HCT116 (cell line): ENCODE measurements at regions not wholly inside any gene's neighbourhood (a gene's known extent, or its start where the extent isn't known, plus 50 kb on each side); places are given as distances from the start of the nearest gene placed in this dataset.

ENCODE experiments used
- ATAC-seq: fragments of 200-7000 bp; cut with Tn5 transposase; 2 replicates; pipeline ENCODE4 v1.9.1; 2020; ENCODE audit warnings: mild to moderate bottlenecking, moderate library complexity
- BruUV-seq: library from RNA; stranded (reverse); fragments of 400-500 nt; replicated peaks from 2 replicates; lab custom pipeline; 2021; lab: Mats Ljungman, UMichigan
- CTCF ChIA-PET: fragments of 300-600 bp; sonication (Branson Sonifier 250); formaldehyde crosslinking; loops from one replicate; lab custom pipeline; 2021; ENCODE audit warnings: antibody characterized with exemption; lab: Charles Lee
- POLR2A ChIA-PET: fragments of 300-600, 350-600 bp; sonication (Branson Sonifier 250); formaldehyde crosslinking; loops from one replicate; lab custom pipeline; 2021; ENCODE audit warnings: antibody characterized with exemption; lab: Charles Lee
- RAD21 ChIA-PET, 2 experiments: fragments of 300-600 bp; sonication (Branson Sonifier 250); formaldehyde crosslinking; loops; one replicate each; lab custom pipeline; 2023; ENCODE audit warnings: low total read pairs in 2 of 2; ENCODE audit not compliant: uncharacterized antibody in 2 of 2, unreplicated experiment in 2 of 2, low non-redundant PET in 1 of 2; lab: Charles Lee
- DNase-seq: peaks from one replicate; pipeline ENCODE4 v3.0.0-alpha.2; 2010; ENCODE audit warnings: low read depth, low spot score
- H2AFZ ChIP-seq: fragments of 200-600 bp; shearing (Covaris generic), sonication (generic); 2 replicates; pipeline ENCODE4 v1.6.1; 2017; ENCODE audit warnings: low read depth, mixed run types, mixed read lengths, antibody characterized with exemption, low read length; ENCODE audit not compliant: poor library complexity, severe bottlenecking
- H3K27ac ChIP-seq: 2 replicates; pipeline ENCODE4 v1.5.1; 2012; ENCODE audit warnings: low read depth, low read length
- H3K27me3 ChIP-seq: fragments of 200-600 bp; sonication (generic); 2 replicates; pipeline ENCODE4 v1.6.1; 2016; ENCODE audit warnings: mixed run types, low read length, mixed read lengths; ENCODE audit not compliant: insufficient read depth
- H3K36me3 ChIP-seq, 2 experiments: fragments of 200-500 bp in 1 of 2; fragments of 200-600 bp in 1 of 2; sonication (Bioruptor generic) in 1 of 2; sonication (generic) in 1 of 2; 2 replicates each; pipeline versions ENCODE4 v1.5.1 to v1.6.1; 2014 to 2016; ENCODE audit warnings: low read length in 2 of 2, inconsistent platforms in 1 of 2, mixed read lengths in 1 of 2, mixed run types in 1 of 2; ENCODE audit not compliant: insufficient read depth in 2 of 2, control insufficient read depth in 1 of 2
- H3K4me1 ChIP-seq, 2 experiments: fragments of 200-600 bp in 1 of 2; sonication (generic) in 1 of 2; 2 replicates each; pipeline versions ENCODE4 v1.5.1 to v1.6.1; 2012 to 2017; ENCODE audit warnings: low read length in 2 of 2, inconsistent platforms in 1 of 2, mild to moderate bottlenecking in 1 of 2, mixed read lengths in 1 of 2, mixed run types in 1 of 2, moderate library complexity in 1 of 2; ENCODE audit not compliant: insufficient read depth in 2 of 2, control insufficient read depth in 1 of 2
- H3K4me2 ChIP-seq: fragments of 200-600 bp; sonication (generic); 2 replicates; pipeline ENCODE4 v1.6.1; 2017; ENCODE audit warnings: mixed run types, low read length, mixed read lengths
- H3K4me3 ChIP-seq, 2 experiments: fragments of 200-600 bp in 1 of 2; sonication (generic) in 1 of 2; replicated peaks in 1 of 2; 2 replicates each; pipeline ENCODE4 v1.5.1; 2011 to 2016; ENCODE audit warnings: low read length in 2 of 2, control low read depth in 1 of 2, low read depth in 1 of 2, mild to moderate bottlenecking in 1 of 2, mixed read lengths in 1 of 2, mixed run types in 1 of 2
- H3K79me2 ChIP-seq: fragments of 200-600 bp; sonication (generic); 2 replicates; pipeline ENCODE4 v1.6.1; 2017; ENCODE audit warnings: mild to moderate bottlenecking, mixed run types, low read length, moderate library complexity, mixed read lengths; ENCODE audit not compliant: insufficient read depth
- H3K9ac ChIP-seq: fragments of 200-600 bp; sonication (generic); 2 replicates; pipeline ENCODE4 v1.6.1; 2016; ENCODE audit warnings: low read length, mixed read lengths
- H3K9me2 ChIP-seq: fragments of 200-600 bp; sonication (generic), shearing (Covaris generic); 2 replicates; pipeline ENCODE4 v1.6.1; 2017; ENCODE audit warnings: mixed run types, mild to moderate bottlenecking, moderate library complexity; ENCODE audit not compliant: insufficient read depth
- H3K9me3 ChIP-seq, 2 experiments: fragments of 200-500 bp in 1 of 2; fragments of 200-600 bp in 1 of 2; sonication (Bioruptor generic) in 1 of 2; sonication (generic) in 1 of 2; 2 replicates each; pipeline ENCODE4 v1.6.1; 2014 to 2017; ENCODE audit warnings: low read length in 2 of 2, mixed read lengths in 2 of 2, inconsistent platforms in 1 of 2, low read depth in 1 of 2, mild to moderate bottlenecking in 1 of 2, mixed run types in 1 of 2, moderate library complexity in 1 of 2; ENCODE audit not compliant: control insufficient read depth in 1 of 2, insufficient read depth in 1 of 2
- H4K20me1 ChIP-seq: fragments of 200-600 bp; sonication (generic), shearing (Covaris generic); 2 replicates; pipeline ENCODE4 v1.6.1; 2017; ENCODE audit warnings: mixed run types, mild to moderate bottlenecking, moderate library complexity; ENCODE audit not compliant: insufficient read depth
- ATF3 ChIP-seq: IDR thresholded peaks from 2 replicates; pipeline ENCODE4 v1.6.1; 2012
- CBX3 ChIP-seq: IDR thresholded peaks from 2 replicates; pipeline ENCODE4 v1.6.1; 2012; ENCODE audit warnings: low read depth
- CTCF ChIP-seq, 3 experiments: fragments of 200-600 bp in 1 of 3; sonication (generic) in 1 of 3; IDR thresholded peaks in 2 of 3; conservative IDR thresholded peaks in 1 of 3; 2 replicates each; pipeline ENCODE4 v1.5.1; 2012 to 2017; ENCODE audit warnings: low read depth in 2 of 3, low read length in 2 of 3, antibody characterized with exemption in 1 of 3, borderline replicate concordance in 1 of 3, control low read depth in 1 of 3, mild to moderate bottlenecking in 1 of 3, mixed read lengths in 1 of 3, mixed run types in 1 of 3, moderate library complexity in 1 of 3; ENCODE audit not compliant: insufficient read depth in 1 of 3
- EGR1 ChIP-seq: IDR thresholded peaks from 2 replicates; pipeline ENCODE4 v1.6.1; 2012; ENCODE audit warnings: low read depth
- ELF1 ChIP-seq: IDR thresholded peaks from 2 replicates; pipeline ENCODE4 v1.6.1; 2012; ENCODE audit warnings: low read depth, borderline replicate concordance
- EZH2 ChIP-seq: fragments of 200-600 bp; sonication (generic); IDR thresholded peaks from 2 replicates; pipeline ENCODE4 v1.6.1; 2017; ENCODE audit warnings: antibody characterized with exemption, mixed run types
- FOSL1 ChIP-seq: IDR thresholded peaks from 2 replicates; pipeline ENCODE4 v1.6.1; 2012; ENCODE audit warnings: low read depth
- JUND ChIP-seq: IDR thresholded peaks from 2 replicates; pipeline ENCODE4 v1.6.1; 2012
- MAX ChIP-seq: IDR thresholded peaks from 2 replicates; pipeline ENCODE4 v1.6.1; 2012
- POLR2A ChIP-seq: IDR thresholded peaks from 2 replicates; pipeline ENCODE4 v1.7.0; 2011; ENCODE audit warnings: borderline replicate concordance; ENCODE audit not compliant: insufficient read depth, insufficient read length; ENCODE audit errors: extremely low read depth
- RAD21 ChIP-seq: IDR thresholded peaks from 2 replicates; pipeline ENCODE4 v1.6.1; 2012; ENCODE audit warnings: low read depth, mild to moderate bottlenecking
- SP1 ChIP-seq: IDR thresholded peaks from 2 replicates; pipeline ENCODE4 v1.6.1; 2012; ENCODE audit warnings: low read depth
- SRF ChIP-seq: IDR thresholded peaks from 2 replicates; pipeline ENCODE4 v1.6.1; 2012; ENCODE audit warnings: low read depth
- YY1 ChIP-seq: IDR thresholded peaks from 2 replicates; pipeline ENCODE4 v1.6.1; 2011; ENCODE audit warnings: low read length, low read depth, moderate library complexity, mild to moderate bottlenecking; ENCODE audit not compliant: insufficient replicate concordance; ENCODE audit errors: extremely low read depth
- ZBTB33 ChIP-seq: IDR thresholded peaks from 2 replicates; pipeline ENCODE4 v1.6.1; 2011; ENCODE audit warnings: mild to moderate bottlenecking, low read length, moderate library complexity; ENCODE audit not compliant: insufficient replicate concordance; ENCODE audit errors: extremely low read depth
- ZFX ChIP-seq: fragments of 450-650 bp; IDR thresholded peaks from 2 replicates; pipeline ENCODE4 v1.6.1; 2017
- ZNF274 ChIP-seq: fragments of 200-500 bp; sonication (Bioruptor generic); IDR thresholded peaks from 2 replicates; pipeline ENCODE4 v1.6.1; 2014; ENCODE audit warnings: mild to moderate bottlenecking, low read depth, low read length, inconsistent platforms
- intact Hi-C: fragments of 100-400 bp; cut with micrococcal nuclease; formaldehyde crosslinking; loops from 2 replicates; pipeline ENCODE4 v1.10.0; 2022

- no peak overlapping the region for H3K27ac ChIP-seq
- no peak overlapping the region for H2AFZ ChIP-seq
- H3K4me1 ChIP-seq, result no peaks in the 10 kb centered on the region
- no peak overlapping the region for H3K4me3 ChIP-seq
- no peak for TF ChIP-seq MAX
- no peak for TF ChIP-seq EZH2
- TF ChIP-seq ZFX, result no peak
- no peak for TF ChIP-seq ZNF274
- no peak for TF ChIP-seq ELF1
- TF ChIP-seq ZBTB33, result no peak
- no peak for TF ChIP-seq JUND
- TF ChIP-seq ATF3, result no peak
- TF ChIP-seq YY1, result no peak
- no peak for TF ChIP-seq CBX3
- no peak for TF ChIP-seq SP1
- TF ChIP-seq FOSL1, result no peak
- TF ChIP-seq SRF, result no peak
- TF ChIP-seq CTCF (IDR thresholded peaks at IDR 0.05 in 2 of 3, conservative IDR thresholded peaks at IDR 0.05 in 1 of 3; ENCODE audit: borderline replicate concordance in 1 of 3, insufficient read depth in 1 of 3, low read depth in 2 of 3, low read length in 2 of 3), result no peak
- TF ChIP-seq EGR1, result no peak
- no peak for TF ChIP-seq POLR2A
- TF ChIP-seq RAD21, result no peak
- POLR2A ChIA-PET, result no interaction called here
- BruUV-seq, result no TSS peak
- no peaks in the 10 kb centered on the region for H3K27me3 ChIP-seq
- no peak for ATAC-seq
- intact Hi-C loops, result no loop called here
- H3K9me2 ChIP-seq, result no peaks in the 10 kb centered on the region
- H3K9ac ChIP-seq, result no peak overlapping the region
- CTCF ChIA-PET, result no interaction called here
- RAD21 ChIA-PET, result no interaction called here
- no peaks in the 10 kb centered on the region for H3K36me3 ChIP-seq
- no peaks in the 10 kb centered on the region for H4K20me1 ChIP-seq
- no peaks in the 10 kb centered on the region for H3K79me2 ChIP-seq
- no peak overlapping the region for H3K4me2 ChIP-seq
- no peak for DNase-seq
- H3K9me3 ChIP-seq, result no peaks in the 10 kb centered on the region
These were observed 405.3 kb downstream of the PPP4R3C start for GRCh38 chrX:27057883-27058282.
